Skin epidermis (tissue), 12 donors: ENCODE measurements at regions not wholly inside any gene's neighbourhood (a gene's known extent, or its start where the extent isn't known, plus 50 kb on each side); places are given as distances from the start of the nearest gene placed in this dataset.

Source experiments
- H3K27ac ChIP-seq, 21 experiments: fragments of 200-600 bp; sonication (generic) in 11 of 21; one replicate each; pipeline ENCODE4 v1.5.0; 2020; ENCODE audit warnings: mild to moderate bottlenecking in 3 of 21, inconsistent platforms in 2 of 21, moderate library complexity in 2 of 21
- H3K4me3 ChIP-seq, 7 experiments: fragments of 200-600 bp; sonication (generic) in 2 of 7; one replicate each; pipeline ENCODE4 v1.5.0; 2020; ENCODE audit warnings: inconsistent platforms in 2 of 7, mild to moderate bottlenecking in 2 of 7, moderate library complexity in 1 of 7

DNA sequence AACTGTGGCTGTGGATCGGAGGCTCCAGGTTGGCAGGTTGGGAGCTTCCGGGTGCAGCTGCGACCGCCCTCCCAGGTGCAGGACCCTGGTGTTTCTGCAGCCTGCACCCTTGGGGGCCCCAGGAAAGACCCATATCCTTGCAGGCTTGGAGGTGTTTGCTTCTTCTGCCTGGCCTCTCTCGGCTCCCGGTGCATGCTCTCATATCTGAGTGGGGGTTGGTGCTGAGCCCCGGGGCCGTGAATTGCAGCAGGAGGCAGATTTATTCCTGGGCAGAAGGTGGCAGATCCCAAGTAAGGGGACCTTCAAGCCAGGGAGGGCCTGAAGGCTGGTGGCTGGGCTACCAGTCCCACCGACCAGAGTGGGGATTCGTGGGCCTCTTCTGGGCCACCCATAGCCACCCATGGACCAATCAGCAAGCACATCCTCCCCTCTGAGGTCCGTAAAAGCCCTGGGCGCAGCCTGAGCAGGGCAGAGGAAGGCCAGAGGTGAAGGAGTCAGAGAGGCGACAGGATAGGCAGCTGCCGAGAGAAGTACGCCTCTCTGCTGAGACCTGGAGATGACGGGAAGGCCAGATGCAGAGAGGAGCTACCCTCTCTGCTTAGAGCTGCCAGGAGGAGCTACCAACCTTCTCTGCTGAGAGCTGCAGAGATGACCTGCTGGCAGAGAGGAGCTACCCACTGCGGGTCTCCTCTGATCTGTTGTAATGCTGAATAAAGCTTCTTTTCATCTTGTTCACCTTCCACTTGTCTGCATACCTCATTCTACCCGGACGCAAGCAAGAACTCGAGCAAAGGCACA lies 1279.0 kb upstream of the LRRTM1 start:
- Histone ChIP-seq H3K27ac (no peak overlapping the region), H3K4me3 (no peak overlapping the region)

DNA sequence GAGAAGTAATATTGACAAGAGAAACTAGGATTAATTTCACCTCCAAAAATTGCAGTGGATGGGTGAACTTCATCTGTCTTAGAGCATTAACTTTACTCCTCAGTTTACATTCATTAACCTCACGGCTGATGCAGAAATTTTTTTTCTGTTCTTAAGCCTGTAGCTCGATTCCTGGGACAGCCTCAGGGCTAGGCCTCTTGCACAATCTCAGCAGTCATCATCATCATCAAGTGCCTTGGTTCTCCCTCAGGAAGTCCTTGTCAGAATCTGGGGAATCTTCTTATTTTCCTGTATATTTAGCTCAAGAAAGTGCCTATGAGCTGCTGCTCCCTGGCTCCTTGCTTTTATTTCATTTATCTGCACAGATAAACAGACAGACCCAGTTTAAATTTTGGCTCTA lies 1272.2 kb upstream of the LRRTM1 start:
- Histone ChIP-seq H3K4me3 (no peak overlapping the region), H3K27ac (no peak overlapping the region)

DNA sequence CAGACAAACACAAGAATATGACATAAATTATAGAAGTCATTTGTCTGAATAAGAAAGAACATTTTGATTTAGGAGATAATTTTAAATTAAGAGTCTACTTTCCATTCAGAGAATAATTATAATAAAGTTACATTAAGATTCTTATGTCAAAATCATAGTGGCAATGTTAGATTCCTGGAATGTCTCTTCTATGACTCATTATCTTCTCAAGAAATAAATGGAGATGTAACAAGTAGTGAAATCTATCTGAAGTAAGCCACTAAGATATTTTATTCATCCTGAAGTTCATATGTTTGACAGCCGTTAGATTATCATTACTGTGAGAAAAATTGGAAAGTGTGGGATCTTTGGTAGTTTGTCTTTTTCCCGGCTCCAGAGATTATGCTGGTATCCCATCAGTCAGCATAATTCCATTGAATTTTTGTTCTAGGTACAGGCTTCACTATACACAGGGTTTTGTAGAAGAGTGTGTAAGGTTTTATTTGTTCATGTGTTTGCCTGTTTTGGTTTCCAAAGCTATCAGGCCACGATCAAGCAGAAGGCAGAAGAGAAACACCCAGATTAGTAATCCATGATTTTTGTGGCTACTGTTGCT lies 1246.6 kb upstream of the LRRTM1 start:
- no peak overlapping the region for H3K27ac ChIP-seq
- H3K4me3 ChIP-seq: no peak overlapping the region

DNA sequence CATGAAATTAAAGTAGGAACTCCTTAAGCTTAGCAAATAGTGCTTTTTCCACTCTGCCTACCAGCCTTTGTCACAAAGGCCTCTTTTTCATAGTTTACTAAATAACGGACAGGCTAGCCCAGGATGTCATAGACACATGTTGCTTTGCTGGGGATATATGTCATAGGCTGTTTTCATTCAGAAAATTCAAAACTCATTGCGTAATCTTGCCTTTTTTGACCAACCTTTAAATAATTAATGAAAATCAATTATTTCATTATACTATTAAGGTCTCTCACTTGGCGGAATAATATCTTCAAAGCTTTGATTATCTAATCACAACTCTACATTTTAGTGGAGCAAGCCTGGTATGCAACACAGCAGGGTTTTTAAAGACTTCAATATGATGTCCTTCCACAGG lies 1245.7 kb upstream of the LRRTM1 start:
- H3K27ac ChIP-seq: no peak overlapping the region
- H3K4me3 ChIP-seq: no peak overlapping the region

DNA sequence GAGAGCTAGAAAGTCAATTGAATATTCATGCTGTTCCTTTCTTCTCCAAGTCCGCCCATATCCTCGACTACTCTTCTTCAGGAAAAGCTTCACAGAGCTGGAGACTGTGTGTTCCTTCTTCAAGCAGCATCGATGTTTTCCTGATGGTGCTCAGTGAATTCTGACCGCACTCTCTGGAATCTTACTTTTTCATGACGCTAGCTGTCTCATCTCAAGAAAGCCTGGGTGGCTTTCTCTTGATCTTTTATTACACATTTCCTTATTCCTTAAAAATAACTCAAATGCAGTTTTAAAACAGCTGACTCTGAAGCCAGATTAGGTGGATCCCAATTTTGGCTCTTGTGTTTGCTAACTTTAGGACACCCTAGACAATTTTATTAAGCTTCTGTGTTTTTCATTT lies 1245.1 kb upstream of the LRRTM1 start:
- Histone ChIP-seq H3K4me3 (no peak overlapping the region), H3K27ac (no peak overlapping the region)

DNA sequence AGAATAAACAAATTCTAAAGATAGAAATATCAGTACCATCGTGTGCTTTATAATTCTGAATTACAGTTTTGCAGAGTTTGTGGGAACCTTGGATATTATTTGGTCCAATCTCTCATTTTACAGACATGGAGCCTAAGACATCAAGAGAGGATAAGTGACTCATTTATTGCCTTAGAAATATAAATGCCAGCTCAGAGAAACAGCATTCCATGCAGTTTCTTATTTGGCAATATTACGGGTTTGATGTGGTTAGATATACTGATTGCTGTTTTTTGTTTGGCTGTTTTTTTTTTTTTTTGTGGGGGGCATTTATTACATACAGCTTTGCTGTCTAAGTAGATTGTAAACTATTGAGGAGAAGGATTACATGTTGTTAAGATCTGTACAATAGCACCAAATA lies 1241.1 kb upstream of the LRRTM1 start:
- no peak overlapping the region for H3K4me3 ChIP-seq
- H3K27ac ChIP-seq: no peak overlapping the region

DNA sequence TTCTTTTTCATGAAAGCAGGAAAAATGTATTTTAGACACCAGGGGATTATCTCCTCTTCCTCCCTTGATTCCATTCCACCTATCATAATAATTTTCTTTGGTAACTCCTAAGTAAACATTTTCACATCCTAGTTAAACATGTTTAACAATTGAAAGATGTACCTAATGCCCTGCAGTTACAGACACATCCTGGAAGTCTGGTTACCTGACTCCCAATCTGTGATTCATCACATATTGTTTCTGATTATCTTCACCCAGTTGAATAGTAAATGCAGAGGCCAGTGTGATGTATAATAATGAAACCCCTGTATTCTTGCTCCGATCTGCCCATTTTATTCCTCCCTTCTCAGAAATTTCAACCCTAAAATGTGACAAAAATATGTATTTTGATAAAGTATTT lies 1237.6 kb upstream of the LRRTM1 start:
- no peak overlapping the region for H3K4me3 ChIP-seq
- no peak overlapping the region for H3K27ac ChIP-seq

DNA sequence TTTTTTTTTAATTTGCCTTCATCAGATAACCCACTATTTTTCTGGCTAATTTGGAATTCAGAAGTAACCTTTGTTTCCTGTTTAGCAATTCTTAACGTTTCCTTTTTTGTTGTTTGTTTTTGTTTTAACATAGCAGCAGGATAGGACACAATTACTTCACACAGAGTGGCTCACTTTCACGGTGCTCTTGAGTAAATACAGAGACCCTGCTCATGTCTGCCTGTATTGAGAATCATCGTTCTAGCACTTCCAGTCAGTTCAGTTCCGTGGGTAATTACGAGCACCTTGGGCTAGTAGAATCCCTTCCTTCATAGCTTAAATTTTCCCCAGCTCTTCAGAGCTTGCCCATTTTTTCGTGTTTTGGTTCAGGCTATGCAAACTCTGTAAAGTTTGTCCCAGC lies 1225.4 kb upstream of the LRRTM1 start:
- no peak overlapping the region for H3K27ac ChIP-seq

DNA sequence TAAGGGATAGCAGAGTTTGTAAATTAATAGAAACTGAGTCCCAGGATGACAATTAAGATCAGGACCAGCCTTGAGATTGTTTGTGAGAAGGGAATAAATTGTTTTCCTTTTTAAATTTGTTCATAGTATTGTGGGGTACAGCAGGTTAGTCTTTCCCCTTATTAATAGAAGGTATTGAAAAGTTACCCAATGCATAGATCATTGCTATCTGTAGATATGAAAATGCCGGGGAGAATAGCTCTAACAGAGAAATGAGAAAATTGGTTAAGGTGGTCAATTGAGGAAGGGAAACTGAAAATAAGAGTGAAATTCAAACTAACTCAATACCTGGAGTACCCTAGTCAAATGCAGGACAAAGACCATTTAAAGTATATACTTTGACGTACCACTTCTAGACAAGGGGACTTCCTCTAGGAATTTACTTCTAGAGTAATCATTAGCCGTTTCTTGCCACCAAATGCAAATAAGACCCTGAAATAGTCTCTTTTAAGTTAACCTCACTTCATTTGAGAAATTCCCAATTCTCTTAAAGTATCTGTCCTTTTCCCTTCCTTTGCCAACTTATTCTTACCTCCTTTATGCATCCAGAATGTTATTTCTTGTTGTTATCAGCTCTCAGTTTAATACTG lies 1224.4 kb upstream of the LRRTM1 start:
- Histone ChIP-seq H3K27ac (no peak overlapping the region), H3K4me3 (no peak overlapping the region)

More for the DNA sequence above, 1225.4 kb upstream of the LRRTM1 start:
- H3K4me3 ChIP-seq: no peak overlapping the region

DNA sequence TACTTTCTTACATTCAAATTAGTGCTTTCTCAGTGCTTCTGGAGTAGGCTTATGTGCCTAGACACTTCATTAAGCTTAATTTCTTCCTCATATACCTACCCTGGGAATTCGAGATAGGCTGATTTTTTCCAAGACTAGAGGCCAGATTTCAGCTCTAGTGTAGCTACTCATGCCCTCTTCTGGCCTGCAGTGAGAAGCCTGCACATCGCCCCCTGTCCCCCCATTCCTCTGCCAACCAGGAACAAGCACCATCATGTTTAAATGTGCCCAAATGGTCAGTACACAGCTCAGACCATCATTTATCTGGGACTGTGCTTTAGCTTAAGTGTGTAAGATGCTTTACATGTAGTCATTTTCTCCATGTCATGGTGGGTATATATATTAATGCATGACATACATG lies 1218.8 kb upstream of the LRRTM1 start:
- Histone ChIP-seq H3K27ac (no peak overlapping the region), H3K4me3 (no peak overlapping the region)

DNA sequence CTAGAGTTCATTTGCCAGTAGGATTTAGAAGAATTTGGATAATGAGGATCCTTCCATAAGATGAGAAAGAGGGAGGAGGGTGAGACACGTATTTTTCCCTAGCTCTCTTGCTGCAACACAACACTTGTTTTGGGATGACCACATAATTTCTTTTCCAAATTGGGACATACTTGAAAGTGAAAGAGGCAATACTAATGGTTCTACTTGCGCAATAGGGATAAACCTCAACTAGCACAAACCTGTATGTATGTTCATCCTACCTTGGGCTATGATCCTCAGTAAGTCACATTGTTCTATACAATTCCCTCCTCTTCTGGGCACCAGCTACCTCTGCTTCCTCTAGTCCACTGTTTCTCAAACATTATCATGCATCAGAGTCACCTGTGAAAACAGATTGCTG lies 1208.8 kb upstream of the LRRTM1 start:
- no peak overlapping the region for H3K27ac ChIP-seq

DNA sequence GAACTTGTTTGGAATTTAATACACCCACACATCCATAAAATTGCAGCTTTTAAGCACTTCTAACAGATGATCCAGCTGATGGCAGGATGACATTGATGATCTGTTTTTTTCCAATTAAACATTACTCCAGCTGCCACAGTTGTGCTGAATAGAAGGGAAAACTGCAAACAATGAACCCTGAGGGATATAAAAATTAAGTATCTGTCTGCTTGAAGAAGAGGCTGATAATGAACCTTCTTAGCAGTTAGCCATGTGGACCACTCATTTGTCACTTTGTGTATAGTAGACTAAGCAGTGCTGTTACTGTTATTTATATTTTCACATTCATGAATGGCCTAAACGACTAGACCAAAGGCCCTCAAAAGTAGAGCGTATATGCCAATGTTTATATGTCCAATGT lies 1201.0 kb upstream of the LRRTM1 start:
- Histone ChIP-seq H3K4me3 (no peak overlapping the region), H3K27ac (no peak overlapping the region)

More for the DNA sequence above, 1208.8 kb upstream of the LRRTM1 start:
- no peak overlapping the region for H3K4me3 ChIP-seq

DNA sequence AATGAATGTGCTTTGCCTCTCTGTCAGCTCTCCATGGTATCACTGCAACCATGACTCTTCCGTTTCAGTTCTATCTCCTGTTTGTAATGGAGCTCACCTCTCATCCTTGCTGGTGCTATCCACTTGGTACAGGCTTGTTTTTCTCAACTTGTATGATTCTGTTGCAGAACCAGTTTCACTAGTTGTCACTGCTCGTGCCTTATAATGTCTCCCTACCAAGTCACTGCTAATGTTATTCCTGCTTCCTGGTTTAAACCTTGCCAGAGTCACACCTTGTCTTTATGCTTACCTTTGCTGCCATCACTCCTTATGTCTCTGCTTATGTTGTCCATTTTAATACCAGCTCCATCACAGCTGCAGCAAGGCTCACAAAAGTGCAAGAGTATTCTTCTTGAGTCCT lies 1191.0 kb upstream of the LRRTM1 start:
- Histone ChIP-seq H3K4me3 (no peak overlapping the region), H3K27ac (no peak overlapping the region)

DNA sequence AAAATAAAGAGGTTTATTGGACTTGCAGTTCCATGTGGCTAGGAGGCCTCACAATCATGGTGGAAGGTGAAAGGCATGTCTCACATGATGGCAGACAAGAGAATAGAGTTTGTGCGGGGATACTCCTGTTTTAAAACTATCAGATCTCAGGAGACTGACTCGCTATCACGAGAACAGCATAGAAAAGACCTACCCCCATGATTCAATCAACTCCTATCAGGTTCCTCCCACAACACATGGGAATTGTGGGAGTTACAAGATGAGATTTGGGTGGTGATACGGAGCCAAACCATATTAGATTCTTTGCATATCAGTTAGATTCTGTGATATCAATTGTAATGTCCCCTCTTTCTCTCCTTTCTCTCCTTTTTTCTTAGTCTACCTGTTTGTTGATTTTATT lies 1178.7 kb upstream of the LRRTM1 start:
- Histone ChIP-seq H3K4me3 (no peak overlapping the region), H3K27ac (no peak overlapping the region)

DNA sequence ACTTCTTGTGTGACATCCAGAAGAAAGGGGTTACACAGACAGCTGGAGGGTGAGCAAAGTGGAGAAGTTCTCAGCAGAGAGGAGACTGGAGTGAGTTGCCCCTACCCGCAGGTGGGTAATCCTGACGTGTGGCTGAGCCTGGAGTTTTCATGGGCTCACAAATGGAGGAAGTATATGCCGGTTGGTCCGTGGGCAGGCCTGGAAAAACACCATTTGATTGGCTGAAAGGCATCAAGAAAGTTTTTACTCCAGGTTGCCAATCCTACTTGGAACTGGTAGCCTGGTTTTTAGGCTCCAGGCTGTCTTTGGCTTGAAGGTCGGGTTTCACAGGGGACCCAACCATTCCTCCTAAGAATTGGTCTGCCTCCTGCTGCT lies 1177.4 kb upstream of the LRRTM1 start:
- H3K4me3 ChIP-seq: no peak overlapping the region

DNA sequence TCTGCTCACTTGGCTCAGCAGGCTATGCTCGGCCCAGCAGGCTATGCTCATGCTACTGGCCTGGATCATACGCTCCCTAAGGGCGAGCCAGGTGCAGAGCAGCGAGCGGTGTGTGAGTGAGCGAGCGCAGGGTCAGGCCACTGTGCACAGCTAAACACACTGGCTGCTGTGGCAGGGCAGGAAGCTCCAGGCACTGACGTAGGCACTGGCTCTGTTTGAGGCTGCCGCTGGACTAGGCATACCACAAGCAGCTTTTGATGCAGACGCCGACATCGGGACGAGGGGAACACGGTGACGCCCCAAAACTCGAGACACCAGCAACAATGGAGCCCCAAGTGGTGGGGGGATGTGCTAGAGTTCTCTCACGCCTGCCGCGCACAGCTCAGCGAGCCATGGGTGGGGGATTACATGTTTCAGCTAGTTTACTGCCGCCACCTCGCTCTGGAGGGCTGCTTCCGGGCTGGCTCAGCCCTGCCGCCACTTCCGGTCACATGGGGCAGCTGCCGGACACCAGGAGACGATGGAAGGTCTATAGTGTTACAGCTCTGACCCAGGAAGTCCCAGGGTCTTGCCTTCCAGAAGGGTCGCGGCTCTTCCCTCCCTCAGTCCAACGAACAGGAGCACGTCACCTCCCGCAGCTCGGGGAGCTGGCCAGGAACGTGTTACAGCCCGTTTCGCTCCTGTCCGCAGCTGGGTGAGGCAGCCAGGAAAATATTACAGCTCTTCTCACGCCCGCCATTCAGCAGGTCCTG lies 1176.9 kb upstream of the LRRTM1 start:
- peak overlapping the region in 1 of 7 experiments; percentile 8 for H3K4me3 ChIP-seq
- H3K27ac ChIP-seq: no peak overlapping the region

More for the DNA sequence above, 1177.4 kb upstream of the LRRTM1 start:
- H3K27ac ChIP-seq: no peak overlapping the region

DNA sequence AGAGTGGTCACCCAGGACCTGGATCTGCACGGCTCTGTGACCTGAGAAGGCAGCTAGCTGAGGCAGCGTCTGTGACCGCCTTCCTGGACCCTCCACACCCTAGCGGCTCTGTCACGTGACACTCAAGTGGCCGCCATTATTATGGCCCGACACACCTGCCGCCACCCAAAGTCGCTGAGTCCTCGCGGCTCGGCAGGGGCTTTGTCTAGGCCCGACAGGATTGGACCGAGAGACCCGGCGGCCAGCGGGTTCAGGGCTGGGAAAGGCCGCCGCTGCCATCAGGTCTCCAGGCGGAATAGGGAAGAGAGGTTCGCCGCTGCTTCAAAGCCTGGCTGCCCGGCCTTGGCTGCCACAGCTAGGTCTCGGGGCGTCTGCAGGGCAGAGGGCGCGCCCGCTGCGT lies 1162.5 kb upstream of the LRRTM1 start:
- Histone ChIP-seq H3K4me3 (no peak overlapping the region), H3K27ac (no peak overlapping the region)

DNA sequence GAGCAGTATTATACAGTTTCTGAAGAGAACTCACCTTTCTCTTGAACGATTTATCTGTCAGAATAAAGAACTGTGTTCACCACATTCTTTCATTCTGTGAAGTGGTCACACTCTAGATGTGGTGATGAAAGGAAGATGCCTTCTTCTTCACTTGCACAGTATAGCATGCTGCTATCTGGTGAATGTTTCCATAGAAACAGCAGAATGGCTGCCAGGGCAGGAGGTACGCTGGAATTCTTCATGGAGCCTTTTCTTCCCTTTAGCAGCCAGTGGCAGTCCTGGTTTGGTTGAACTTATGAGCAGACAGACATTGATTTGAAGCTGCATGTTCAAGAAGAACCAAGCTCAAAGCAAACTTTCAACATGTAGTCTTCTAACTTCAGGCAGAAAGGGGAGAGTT lies 1157.9 kb upstream of the LRRTM1 start:
- no peak overlapping the region for H3K4me3 ChIP-seq
- H3K27ac ChIP-seq: no peak overlapping the region

DNA sequence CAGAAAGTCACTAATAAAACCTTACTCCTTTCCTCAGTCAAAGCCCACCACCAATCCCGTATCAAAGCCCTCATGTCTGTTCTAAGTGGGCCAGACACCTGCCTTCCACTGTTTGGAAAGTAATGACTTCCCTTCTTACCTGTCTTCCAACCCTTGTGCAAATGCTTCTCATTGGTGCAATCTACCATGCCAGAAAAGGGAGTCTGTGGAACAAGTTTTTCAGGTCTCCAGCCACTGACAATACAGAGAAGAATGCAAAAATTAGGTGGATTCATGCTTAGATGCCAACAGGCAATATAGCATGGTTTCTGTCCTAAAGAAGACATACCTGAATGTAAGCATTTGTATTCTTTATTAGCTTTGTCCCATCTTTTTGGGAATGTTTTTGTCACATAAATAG lies 1140.6 kb upstream of the LRRTM1 start:
- H3K27ac ChIP-seq: no peak overlapping the region
- no peak overlapping the region for H3K4me3 ChIP-seq

DNA sequence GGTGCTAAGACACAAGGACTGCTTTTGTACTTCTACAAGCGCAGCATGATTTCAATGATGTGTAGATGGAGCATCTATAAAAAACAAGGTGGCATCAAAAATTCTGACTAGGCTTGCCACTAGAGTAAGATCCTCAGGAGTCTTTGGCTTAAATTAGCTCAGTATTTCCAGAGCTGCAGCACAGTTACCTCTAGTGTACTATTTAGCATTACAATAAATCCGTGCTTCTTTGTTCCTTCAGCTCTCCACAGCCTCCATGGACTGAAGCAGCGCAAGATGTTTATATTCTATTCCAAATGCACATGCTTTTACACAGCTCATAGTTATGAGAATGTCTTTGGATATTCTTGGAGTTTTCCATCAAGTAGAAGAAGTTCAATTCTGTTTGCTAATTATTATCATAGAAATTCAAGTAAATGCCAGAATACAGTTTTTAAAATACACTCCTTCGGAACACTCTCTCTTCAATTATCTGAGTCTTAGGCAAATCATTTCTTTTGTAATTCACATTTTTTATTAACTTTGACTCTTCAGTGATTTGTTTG lies 1133.0 kb upstream of the LRRTM1 start:
- Histone ChIP-seq H3K27ac (no peak overlapping the region), H3K4me3 (no peak overlapping the region)
